NAMALWA (cell line): ENCODE measurements at regions not wholly inside any gene's neighbourhood (a gene's known extent, or its start where the extent isn't known, plus 50 kb on each side); places are given as distances from the start of the nearest gene placed in this dataset.
"Not testable (repeated sequence)": the region's sequence is repeated elsewhere in the genome, so short reads cannot be mapped to it uniquely, and the experiment has no call there.

Experiments used
- DNase-seq: peaks from one replicate; pipeline ENCODE4 v3.0.0-alpha.2; 2015; ENCODE audit warnings: low spot score

DNA sequence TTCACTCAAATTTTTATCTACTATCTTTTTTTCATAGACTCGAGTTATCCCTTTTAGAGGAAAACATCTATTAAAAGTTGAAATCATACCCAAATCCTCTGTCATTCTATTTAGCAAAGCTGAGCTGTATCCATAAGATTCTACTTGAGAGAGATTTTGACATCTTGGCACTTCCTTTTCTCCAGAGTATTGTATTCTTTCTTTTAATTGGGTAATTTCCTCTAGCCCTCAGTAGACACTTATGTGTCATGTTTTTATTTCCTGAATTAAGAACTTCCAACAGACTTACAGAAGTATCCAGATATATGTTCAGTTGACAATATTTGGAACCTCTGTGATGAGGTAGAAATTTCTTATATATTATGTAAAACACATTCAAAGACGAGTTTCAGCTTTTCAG is 201.6 kb upstream of the NR3C2 start:
- DNase-seq = no peak

DNA sequence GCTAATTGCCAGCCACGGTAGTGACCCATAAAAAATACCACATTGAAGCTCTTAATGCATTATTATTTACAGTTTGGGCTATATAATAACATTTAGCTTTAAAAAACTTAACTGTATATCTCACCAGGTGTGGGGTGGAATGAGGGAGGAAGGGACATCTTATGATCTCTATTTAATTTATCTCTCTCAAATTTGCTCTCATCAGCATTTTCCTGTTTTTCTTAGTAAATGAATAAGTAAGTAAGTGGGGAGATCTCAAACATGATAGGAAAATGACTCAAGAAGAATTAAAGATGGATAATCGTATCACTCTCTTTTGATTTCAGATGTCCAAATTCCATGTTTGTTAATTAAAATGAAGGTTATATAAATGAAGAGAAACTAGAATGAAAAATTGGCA is 200.7 kb upstream of the NR3C2 start:
- no peak for DNase-seq

DNA sequence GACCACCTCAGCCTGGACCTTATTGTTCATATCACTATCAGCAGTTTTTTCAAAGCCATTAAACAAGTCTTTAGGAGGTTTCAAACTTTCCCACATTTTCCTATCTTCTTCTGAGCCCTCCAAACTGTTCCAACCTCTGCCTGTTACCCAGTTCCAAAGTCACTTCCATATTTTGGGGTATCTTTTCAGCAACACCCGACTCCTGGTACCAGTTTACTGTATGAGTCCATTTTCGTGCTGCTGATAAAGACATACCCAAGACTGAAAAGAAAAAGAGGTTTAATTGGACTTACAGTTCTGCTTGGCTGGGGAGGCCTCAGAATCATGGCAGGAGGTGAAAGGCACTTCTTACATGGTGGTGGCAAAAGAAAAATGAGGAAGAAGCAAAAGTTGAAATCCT is 195.9 kb upstream of the NR3C2 start:
- not testable (repeated sequence) for DNase-seq

DNA sequence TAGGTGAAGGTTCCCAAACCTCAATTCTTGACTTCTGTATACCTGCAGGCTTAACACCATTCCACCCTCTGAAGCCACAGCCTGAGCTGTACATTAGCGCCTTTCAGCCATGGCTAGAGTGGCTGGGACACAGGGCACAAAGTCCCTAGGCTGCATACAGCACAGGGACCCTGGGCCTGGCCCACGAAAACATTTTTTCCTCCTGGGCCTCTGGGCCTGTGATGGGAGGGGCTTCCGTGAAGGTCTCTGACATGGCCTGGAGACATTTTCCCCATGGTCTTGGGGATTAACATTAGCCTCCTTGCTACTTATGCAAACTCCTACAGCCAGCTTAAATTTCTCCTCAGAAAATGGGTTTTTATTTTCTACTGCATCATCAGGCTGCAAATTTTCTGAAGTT is 195.2 kb upstream of the NR3C2 start:
- not testable (repeated sequence) for DNase-seq

DNA sequence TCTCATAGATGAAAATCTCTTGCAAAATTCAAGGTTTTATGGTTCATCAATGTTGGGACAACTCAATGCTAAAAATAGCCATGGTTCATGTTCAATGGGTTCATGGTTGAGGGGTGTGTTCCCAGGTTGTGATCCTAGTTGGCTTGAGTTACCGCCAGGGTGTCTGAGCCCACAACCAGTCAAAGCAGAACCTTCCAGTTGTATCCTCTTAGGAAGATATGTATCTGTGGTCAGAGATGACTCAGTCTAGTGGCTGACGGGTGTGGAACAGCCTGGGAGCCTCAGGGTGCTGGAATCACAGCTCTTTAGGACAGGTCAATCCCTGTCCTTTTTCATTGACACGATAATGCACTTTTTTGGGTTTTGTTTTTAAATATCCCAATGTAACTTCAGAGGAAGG is 192.3 kb upstream of the NR3C2 start:
- no peak for DNase-seq

DNA sequence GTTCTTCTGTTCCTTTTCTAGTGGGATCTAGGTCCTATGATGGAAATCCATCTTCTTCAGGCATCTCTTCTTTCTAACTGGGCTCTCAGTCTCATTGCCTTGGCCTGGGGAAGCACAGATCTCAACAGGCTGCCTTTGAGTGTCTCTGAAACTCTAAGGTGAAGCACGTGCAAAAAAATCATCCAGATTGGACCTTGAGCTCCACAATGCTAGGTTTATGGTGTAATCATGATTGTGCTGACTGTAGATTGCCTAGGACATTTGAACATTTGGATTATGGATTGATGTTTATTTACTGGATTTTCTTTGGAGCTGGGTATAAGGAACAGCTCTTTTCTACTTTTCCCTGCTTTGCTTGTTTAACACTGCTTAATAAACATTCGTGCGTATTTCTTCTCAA is 191.5 kb upstream of the NR3C2 start:
- no peak for DNase-seq

DNA sequence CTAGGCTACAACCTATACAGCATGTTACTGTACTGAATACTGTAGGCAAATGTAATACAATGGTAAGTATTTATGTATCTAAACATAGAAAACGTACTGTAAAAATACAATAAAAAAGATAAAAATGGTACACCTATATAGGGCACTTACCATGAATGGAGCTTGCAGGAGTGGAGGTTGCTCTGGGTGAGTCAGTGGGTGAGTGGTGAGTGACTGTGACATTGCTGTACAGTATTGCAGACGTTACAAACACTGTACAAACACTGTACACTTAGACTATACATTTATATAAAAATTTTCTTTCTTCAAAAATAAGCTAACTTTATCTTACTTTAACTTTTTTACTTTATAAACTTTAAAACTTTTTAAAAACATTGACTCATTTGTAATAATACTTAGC is 190.3 kb upstream of the NR3C2 start:
- no peak for DNase-seq

DNA sequence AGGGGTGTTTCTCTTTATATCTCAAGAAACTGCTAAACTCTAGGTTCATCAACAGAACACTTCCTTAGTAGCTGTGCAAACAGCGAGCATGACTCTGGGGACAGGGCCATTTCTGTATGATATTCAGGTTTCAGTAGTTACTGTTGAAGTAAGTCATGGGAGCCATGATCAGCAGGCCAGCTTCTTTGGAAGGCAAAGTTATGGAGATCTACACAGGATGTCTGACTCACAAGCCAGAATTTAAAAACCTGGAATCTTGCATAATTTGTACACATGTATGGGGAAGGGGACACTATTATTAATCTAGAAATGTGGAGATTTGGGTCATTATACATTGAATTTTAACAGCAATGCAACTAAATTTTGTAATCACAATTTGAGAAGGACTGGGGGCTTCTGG is 187.8 kb upstream of the NR3C2 start:
- no peak for DNase-seq

DNA sequence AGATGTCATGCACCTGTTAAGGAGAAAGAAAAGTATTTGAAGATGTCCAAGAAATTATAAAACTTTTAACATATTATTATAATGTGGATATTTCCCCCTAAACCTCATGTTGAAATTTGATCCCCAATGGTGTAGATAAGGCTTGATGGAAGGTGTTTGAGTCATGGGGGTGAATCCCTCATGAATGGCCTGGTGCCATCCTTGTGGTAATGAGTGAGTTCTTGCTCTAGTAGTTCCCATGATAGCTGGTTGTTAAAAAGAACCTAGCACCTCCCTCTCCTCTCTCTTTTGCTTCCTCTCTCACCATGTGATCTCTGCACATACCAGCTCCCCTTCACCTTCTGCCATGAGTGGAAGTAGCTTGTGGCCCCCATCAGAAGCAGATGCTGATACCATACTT is 176.6 kb upstream of the NR3C2 start:
- DNase-seq = no peak

DNA sequence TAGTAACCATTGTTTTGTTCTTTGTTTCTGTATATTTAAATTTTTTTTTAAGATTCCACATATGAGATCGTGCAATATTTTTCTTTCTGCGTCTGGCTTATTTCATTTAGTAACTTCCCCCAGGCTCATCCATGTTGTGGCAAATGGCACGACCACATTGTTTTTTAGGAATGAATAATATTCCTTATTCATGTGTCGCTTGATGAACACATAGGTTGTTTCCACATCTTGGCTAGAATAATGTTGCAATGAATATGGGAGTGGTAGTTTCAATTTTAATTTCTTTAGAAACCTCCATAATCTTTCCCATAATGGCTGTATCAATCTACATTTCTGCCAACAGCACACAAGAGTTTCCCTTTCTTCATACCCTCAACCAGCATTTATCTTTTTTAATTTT is 166.8 kb upstream of the NR3C2 start:
- DNase-seq = no peak

DNA sequence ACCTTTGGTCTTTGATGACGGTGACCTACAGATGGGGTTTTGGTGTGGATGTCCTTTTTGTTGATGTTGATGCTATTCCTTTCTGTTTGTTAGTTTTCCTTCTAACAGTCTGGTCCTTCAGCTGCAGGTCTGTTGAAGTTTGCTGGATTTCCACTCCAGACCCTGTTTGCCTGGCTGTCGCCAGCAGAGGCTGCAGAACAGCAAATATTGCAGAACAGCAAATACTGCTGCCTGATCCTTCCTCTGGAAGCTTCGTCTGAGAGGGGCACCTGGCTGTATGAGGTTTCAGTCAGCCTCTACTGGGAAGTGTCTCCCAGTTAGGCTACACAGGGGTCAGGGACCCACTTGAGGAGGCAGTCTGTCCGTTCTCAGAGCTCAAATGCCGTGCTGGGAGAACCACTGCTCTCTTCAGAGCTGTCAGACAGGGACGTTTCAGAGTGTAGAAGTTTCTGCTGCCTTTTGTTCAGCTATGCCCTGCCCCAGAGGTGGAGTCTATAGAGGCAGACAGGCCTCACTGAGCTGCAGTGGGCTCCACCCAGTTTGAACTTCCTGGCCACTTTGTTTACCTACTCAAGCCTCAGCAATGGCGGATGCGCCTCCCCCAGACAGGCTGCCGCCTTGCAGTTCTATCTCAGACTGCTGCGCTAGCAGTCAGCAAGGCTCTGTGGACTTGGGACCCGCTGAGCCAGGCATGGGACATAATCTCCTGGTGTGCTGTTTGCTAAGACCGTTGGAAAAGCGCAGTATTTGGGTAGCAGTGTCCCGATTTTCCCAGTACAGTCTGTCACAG is 156.4 kb upstream of the NR3C2 start:
- not testable (repeated sequence) for DNase-seq

DNA sequence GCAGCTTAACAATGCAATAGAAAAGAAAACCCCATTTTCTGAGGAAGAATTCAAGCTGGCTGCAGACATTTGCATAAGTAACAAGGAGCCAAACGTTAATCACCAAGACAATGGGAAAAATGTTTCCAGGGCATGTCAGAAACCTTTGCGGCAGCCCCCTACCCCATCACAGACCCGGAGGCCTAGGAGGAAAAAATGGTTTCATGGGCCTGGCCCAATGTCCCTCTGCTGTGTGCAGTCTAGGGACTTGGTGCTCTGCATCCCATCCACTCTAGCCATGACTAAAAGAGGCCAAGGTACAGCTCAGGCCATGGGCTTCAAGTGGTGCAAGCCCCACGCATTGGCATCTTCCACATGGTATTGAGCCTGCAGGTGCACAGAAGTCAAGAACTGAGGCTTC is 147.0 kb upstream of the NR3C2 start:
- DNase-seq = no peak

DNA sequence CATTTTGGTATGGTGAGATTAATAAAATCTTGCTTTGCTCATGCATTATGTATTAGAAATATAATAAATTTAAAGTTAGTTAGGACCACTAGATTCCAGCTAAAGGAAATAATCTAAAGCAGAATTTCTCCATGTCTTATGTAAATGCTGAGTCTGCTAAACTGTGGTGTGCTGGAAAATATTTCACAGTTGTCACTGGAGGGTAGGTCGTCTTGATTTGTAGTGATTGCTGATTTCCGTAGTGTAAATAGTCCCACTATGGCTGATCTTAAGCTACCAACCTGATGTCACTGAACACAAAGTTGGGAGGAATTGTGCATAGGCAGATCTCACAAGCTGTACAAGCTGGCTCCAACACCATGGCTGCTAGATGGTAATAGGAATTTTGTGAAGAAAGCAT is 133.4 kb upstream of the NR3C2 start:
- DNase-seq = no peak

DNA sequence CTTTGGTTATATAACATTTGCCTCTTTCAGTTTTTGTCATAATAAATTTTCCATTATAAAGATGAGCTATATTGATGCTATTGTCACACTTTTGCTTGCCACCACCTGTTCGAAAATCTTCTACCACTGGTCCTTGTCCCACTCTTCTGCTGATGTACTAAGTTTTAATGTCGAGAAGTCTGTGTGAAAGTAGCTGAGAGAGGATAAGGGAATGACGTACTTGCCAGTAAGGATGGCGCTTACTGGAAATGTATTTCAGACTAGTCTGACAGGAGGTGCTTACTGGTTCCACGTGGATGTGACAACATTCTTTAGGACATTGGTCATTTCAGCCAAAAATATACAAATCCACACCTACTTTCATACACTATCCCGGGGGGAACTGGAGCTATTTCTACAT is 132.7 kb upstream of the NR3C2 start:
- DNase-seq = no peak

DNA sequence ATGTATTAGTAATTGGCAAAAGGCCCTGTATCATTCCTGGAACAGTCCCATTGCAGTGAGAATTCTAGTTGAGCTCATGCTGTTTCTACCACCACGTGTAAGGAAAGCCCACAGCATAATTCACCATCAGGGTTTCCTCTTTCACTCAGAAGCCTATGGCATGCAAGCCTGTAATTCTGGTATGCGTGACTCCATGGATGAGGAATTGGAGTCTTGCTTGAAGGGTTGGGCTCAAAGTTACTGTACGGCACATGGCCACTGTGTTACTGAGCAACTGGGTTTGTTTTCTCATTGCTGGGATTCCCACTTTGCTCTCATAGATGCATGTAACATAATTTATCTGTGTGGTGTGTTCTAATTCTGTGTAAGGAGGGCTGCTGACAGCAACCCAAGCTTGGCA is 132.3 kb upstream of the NR3C2 start:
- DNase-seq = no peak

DNA sequence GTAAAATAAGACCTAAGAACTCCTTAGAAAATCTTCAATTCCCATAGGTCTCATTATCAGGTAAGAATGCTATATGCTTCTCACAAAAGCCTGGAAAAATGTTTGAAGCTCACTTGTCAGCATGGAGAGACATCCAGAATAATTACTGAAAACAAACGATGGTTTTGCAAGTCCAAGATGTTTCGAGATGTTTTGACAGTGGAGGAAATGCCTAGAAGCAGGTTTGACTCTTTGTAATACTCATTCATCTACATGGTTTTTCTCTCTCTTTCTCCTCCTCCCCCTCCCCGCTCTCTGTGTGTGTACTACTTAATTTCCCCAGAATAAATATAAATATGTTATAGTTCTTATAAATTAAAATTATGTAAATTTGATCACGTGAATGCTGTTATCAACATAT is 131.9 kb upstream of the NR3C2 start:
- no peak for DNase-seq

DNA sequence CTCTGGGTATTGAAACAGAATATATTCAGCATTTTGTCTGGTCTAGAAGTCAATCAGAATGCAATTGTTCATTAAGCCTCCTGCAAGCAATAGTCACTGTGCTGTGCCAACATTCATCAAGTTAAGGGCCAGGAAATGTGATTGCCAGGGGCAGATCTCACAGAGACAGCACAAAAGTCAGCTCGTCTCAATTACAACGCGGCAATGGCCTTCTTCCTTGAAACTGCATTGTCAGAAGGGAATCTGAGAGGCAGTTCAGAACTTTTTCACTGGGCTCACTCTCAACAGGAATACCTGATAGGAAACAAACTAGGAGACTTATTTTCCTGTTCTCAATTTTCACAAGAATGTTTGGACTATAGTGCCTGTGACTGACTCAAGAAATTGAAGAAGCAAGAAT is 131.1 kb upstream of the NR3C2 start:
- no peak for DNase-seq

DNA sequence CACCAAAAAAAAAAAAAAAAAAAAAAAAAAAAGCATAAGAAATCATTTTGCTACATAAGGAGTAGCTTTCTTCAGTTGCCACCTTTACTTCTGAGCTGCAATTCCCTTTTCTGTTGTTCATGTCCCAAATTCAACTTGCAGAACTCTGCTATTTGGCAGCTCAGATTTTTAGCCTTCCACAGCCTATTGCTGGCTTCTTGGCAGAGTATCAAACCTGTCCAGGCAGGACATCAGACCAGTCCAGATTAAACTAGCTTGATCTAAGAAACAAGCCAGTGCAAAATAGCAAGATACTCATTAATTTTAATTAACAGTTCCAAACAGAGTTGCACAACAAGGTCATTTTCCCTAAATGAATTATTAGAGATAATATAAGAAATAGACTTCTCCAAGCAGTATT is 123.6 kb upstream of the NR3C2 start:
- no peak for DNase-seq

DNA sequence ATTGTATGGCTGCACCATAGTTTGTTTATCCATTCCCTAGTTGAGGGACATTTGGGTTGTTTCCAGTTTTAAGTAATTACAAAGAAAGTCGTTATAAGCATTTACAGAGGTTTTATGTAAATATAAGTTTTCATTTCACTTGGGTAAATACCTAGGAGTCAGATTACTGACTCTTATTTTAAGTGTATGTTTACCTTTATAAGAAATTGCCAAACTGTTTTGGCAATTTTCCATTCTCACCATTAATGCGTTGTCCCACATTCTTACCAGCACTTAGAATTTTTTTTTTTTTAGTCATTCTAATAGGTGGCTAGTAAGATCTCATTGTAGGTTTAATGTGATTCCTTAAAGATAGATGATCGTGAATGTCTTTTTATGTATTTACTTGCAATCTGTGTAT is 121.5 kb upstream of the NR3C2 start:
- no peak for DNase-seq

DNA sequence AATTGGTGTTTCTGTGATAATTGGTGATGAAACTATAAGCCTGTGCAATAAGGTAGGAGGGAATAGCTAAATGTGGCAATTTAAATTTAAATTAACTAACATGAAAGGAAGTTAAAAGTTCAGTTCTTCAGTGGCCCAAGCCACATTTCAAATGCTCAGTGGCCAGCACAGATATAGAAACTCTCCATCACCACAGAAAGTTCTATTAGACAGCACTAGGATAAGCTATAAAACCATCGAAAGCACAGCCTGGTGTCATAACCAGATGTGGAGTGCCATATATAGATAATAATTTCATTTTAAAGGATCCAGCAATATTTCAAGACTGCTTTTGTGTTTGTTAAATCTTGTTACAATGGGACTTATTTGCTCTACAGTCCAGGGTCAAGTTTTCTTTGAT is 119.3 kb upstream of the NR3C2 start:
- DNase-seq = no peak

DNA sequence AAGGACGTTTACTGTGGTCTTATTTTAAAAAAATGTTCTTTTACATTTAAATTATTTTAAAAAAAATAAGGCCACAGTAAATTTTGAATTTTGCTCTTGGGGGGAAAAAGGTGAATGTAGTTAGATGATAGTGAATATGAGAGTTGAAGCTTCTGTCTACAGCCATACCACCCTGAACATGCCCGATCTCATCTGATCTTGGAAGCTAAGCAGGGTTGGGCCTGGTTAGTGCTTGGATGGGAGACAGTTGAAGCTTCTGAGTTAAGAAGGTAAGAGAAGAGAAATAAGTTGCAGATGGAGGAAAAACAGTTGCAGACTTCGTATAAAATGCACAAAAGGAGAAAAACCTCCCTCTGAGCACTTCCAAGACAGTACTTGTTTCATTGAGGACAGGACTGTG is 115.6 kb upstream of the NR3C2 start:
- DNase-seq = peak; percentile 16

DNA sequence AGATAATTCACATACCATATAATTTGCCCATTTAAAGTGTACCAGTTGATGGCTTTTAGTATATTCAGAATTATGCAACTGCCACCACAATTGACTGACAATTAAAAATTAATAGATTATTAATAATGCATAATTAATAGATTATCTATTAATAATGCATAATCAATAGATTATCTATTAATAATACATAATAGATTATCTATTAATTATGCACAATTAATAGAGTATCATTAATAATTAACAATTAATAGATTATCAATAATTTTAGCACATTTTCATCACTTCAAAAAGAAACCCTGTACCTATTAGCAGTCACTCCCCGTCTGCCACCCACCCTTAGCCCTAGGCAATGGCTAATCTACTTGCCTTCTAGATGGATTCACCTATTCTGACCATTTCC is 108.6 kb upstream of the NR3C2 start:
- DNase-seq = no peak

DNA sequence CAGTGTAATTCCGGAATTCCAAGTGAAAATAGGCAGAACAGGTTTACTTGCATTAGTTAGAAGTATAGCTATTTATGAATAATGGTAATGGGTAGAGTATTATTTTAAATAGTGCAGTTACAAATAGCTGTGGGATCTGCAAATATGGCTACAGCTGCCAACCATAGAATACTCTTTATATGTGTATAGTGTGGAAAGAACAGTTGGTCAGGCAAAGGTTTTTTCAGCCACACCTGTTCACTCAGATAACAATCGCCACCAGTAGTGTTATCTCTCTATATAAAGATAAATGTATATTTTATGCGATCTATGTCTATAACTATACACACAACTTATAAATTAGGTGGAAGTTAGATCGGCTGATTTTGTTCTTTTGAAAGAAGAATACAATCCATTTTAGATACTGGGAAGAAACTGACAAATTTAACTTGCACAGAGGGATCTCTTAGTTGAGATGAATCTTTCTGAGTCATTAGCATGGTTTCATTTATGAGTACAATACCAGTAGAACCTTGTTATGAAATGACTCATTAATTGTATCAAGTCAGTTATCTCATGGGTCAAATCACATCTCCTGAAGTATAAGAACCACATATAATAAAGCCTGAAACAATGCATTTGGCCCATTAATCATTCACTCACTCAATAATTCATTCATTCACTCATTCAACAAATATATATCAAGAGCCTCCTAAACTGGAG is 100.9 kb upstream of the NR3C2 start:
- DNase-seq = no peak
